H1 (cell line): ENCODE measurements at regions not wholly inside any gene's neighbourhood (a gene's known extent, or its start where the extent isn't known, plus 50 kb on each side); places are given as distances from the start of the nearest gene placed in this dataset.

ENCODE experiments used
- CTCF ChIA-PET: fragments of 300-600 bp; sonication (Branson Sonifier 250); formaldehyde crosslinking; loops from one replicate; lab custom pipeline; 2021; ENCODE audit not compliant: partially characterized antibody; lab: Charles Lee
- POLR2A ChIA-PET: fragments of 300-600 bp; sonication (Branson Sonifier 250); formaldehyde crosslinking; loops from one replicate; lab custom pipeline; 2021; ENCODE audit warnings: inconsistent platforms; ENCODE audit not compliant: partially characterized antibody; lab: Charles Lee
- DNase-seq, 2 experiments: peaks; one replicate each; pipeline versions ENCODE4 v3.0.0 to v3.0.0-alpha.2; 2010 to 2022; ENCODE audit warnings: low spot score in 2 of 2, low read depth in 1 of 2, mixed read lengths in 1 of 2
- FAIRE-seq: peaks from 2 replicates; lab custom pipeline; 2011; peaks lifted over from hg19 to GRCh38; lab: Jason Lieb, UNC
- H2AFZ ChIP-seq: 2 replicates; pipeline ENCODE4 v1.8.1; 2012; ENCODE audit warnings: low read length, inconsistent platforms
- H2AK5ac ChIP-seq: 2 replicates; pipeline ENCODE4 v1.6.1; 2013; ENCODE audit warnings: low read depth, low read length
- H2BK120ac ChIP-seq: replicated peaks from 2 replicates; pipeline ENCODE3; 2013; ENCODE audit warnings: low read depth, low read length, inconsistent platforms
- H2BK12ac ChIP-seq: 2 replicates; pipeline ENCODE4 v1.6.1; 2013; ENCODE audit warnings: low read depth, low read length
- H2BK15ac ChIP-seq: 2 replicates; pipeline ENCODE4 v1.6.1; 2013; ENCODE audit warnings: low read length
- H2BK20ac ChIP-seq: 2 replicates; pipeline ENCODE4 v1.6.1; 2013; ENCODE audit warnings: low read length
- H2BK5ac ChIP-seq: 2 replicates; pipeline ENCODE4 v1.6.1; 2013; ENCODE audit warnings: low read depth, low read length
- H3K14ac ChIP-seq: 2 replicates; pipeline ENCODE4 v1.6.1; 2013; ENCODE audit warnings: inconsistent platforms; ENCODE audit not compliant: insufficient read length
- H3K18ac ChIP-seq: 2 replicates; pipeline ENCODE4 v1.6.1; 2013; ENCODE audit warnings: low read length; ENCODE audit errors: extremely low read depth
- H3K23ac ChIP-seq: 2 replicates; pipeline ENCODE4 v1.6.1; 2013; ENCODE audit warnings: inconsistent platforms; ENCODE audit not compliant: insufficient read length
- H3K23me2 ChIP-seq: 2 replicates; pipeline ENCODE4 v1.6.1; 2013; ENCODE audit warnings: low read depth, low read length
- H3K27ac ChIP-seq: 2 replicates; pipeline ENCODE4 v1.6.1; 2011; ENCODE audit warnings: low read depth, low read length, inconsistent platforms
- H3K27me3 ChIP-seq, 4 experiments: replicated peaks in 1 of 4; 1 replicate in 1 of 4; 2 replicates in 3 of 4; pipeline versions ENCODE4 v1.6.1 to v1.8.1; 2011 to 2013; ENCODE audit warnings: low read length in 3 of 4, mild to moderate bottlenecking in 3 of 4, inconsistent platforms in 2 of 4, mixed read lengths in 2 of 4, moderate library complexity in 1 of 4; ENCODE audit not compliant: control insufficient read depth in 3 of 4, insufficient read depth in 3 of 4; ENCODE audit errors: extremely low read depth in 1 of 4
- H3K36me3 ChIP-seq, 4 experiments: 2 replicates each; pipeline versions ENCODE4 v1.6.1 to v1.8.1; 2011 to 2013; ENCODE audit warnings: mild to moderate bottlenecking in 4 of 4, low read length in 3 of 4, moderate library complexity in 2 of 4, control low read depth in 1 of 4, inconsistent platforms in 1 of 4; ENCODE audit not compliant: insufficient read depth in 4 of 4, control insufficient read depth in 2 of 4
- H3K4ac ChIP-seq: replicated peaks from 2 replicates; pipeline ENCODE3; 2013; ENCODE audit warnings: low read length, low read depth, mixed read lengths, inconsistent platforms; ENCODE audit not compliant: insufficient read length
- H3K4me1 ChIP-seq, 4 experiments: replicated peaks in 1 of 4; 1 replicate in 1 of 4; 2 replicates in 3 of 4; pipeline versions ENCODE4 v1.6.1 to v1.8.1; 2011 to 2013; ENCODE audit warnings: low read length in 3 of 4, inconsistent platforms in 2 of 4, mixed read lengths in 1 of 4; ENCODE audit not compliant: insufficient read depth in 4 of 4, control insufficient read depth in 3 of 4
- H3K4me2 ChIP-seq, 2 experiments: 2 replicates each; pipeline versions ENCODE4 v1.6.1 to v1.8.1; 2011 to 2013; ENCODE audit warnings: low read depth in 2 of 2, low read length in 2 of 2, control low read depth in 1 of 2, inconsistent platforms in 1 of 2, mild to moderate bottlenecking in 1 of 2; ENCODE audit not compliant: insufficient read depth in 1 of 2
- H3K4me3 ChIP-seq, 4 experiments: fragments of 200-600, 300-600 bp in 1 of 4; sonication (generic), shearing (Covaris generic), sonication (Bioruptor Twin) in 1 of 4; 2 replicates each; pipeline versions ENCODE4 v1.5.1 to v1.8.1; 2011 to 2016; ENCODE audit warnings: low read length in 4 of 4, low read depth in 3 of 4, control low read depth in 2 of 4, inconsistent platforms in 2 of 4, mild to moderate bottlenecking in 2 of 4, mixed read lengths in 1 of 4, moderate library complexity in 1 of 4; ENCODE audit not compliant: insufficient read depth in 2 of 4; ENCODE audit errors: extremely low read depth in 1 of 4
- H3K56ac ChIP-seq: replicated peaks from 2 replicates; pipeline ENCODE3; 2013; ENCODE audit warnings: low read depth, mild to moderate bottlenecking, mixed read lengths, low read length, inconsistent platforms; ENCODE audit not compliant: insufficient read length
- H3K79me1 ChIP-seq: 2 replicates; pipeline ENCODE4 v1.6.1; 2013; ENCODE audit warnings: low read depth, low read length, control low read depth
- H3K79me2 ChIP-seq, 2 experiments: 2 replicates each; pipeline versions ENCODE4 v1.6.1 to v1.8.1; 2012 to 2013; ENCODE audit warnings: low read length in 2 of 2, mild to moderate bottlenecking in 2 of 2, inconsistent platforms in 1 of 2; ENCODE audit not compliant: insufficient read depth in 2 of 2, control insufficient read depth in 1 of 2
- H3K9ac ChIP-seq, 4 experiments: replicated peaks in 1 of 4; 1 replicate in 1 of 4; 2 replicates in 3 of 4; pipeline versions ENCODE4 v1.6.1 to v1.8.1; 2011 to 2013; ENCODE audit warnings: low read depth in 3 of 4, low read length in 3 of 4, control low read depth in 2 of 4, mild to moderate bottlenecking in 2 of 4, moderate library complexity in 2 of 4, inconsistent platforms in 1 of 4; ENCODE audit errors: extremely low read depth in 1 of 4
- H3K9me3 ChIP-seq, 2 experiments: 2 replicates each; pipeline versions ENCODE4 v1.6.1 to v1.8.1; 2012 to 2013; ENCODE audit warnings: mild to moderate bottlenecking in 2 of 2, moderate library complexity in 2 of 2, control low read depth in 1 of 2, inconsistent platforms in 1 of 2, low read depth in 1 of 2, low read length in 1 of 2, mixed read lengths in 1 of 2; ENCODE audit not compliant: insufficient read depth in 2 of 2
- H4K20me1 ChIP-seq, 2 experiments: replicated peaks in 1 of 2; 2 replicates each; pipeline versions ENCODE3 to v1.8.1; 2011 to 2013; ENCODE audit warnings: inconsistent platforms in 2 of 2, low read length in 2 of 2, mild to moderate bottlenecking in 1 of 2; ENCODE audit not compliant: insufficient read depth in 2 of 2, control insufficient read depth in 1 of 2
- H4K5ac ChIP-seq: 2 replicates; pipeline ENCODE4 v1.6.1; 2013; ENCODE audit warnings: low read length, low read depth, mixed read lengths, inconsistent platforms; ENCODE audit not compliant: insufficient read length
- H4K8ac ChIP-seq: 2 replicates; pipeline ENCODE4 v1.8.0; 2013; ENCODE audit warnings: mild to moderate bottlenecking, moderate library complexity, low read length, inconsistent platforms; ENCODE audit not compliant: insufficient read depth; ENCODE audit errors: extremely low read depth
- H4K91ac ChIP-seq: replicated peaks from 2 replicates; pipeline ENCODE3; 2013; ENCODE audit warnings: low read length, mixed read lengths, inconsistent platforms; ENCODE audit not compliant: insufficient read length
- ASH2L ChIP-seq: fragments of 200-600, 300-600 bp; sonication (generic); IDR thresholded peaks from one replicate; pipeline ENCODE4 v1.7.1; 2017; ENCODE audit warnings: low read length
- POLR2A ChIP-seq, 2 experiments: IDR thresholded peaks; 1 replicate in 1 of 2; 2 replicates in 1 of 2; pipeline ENCODE4 v1.6.1; 2011; ENCODE audit warnings: low read depth in 2 of 2, low read length in 2 of 2, mild to moderate bottlenecking in 2 of 2; ENCODE audit errors: control extremely low read depth in 1 of 2
- TBP ChIP-seq: IDR thresholded peaks from 2 replicates; pipeline ENCODE4 v1.6.1; 2011; ENCODE audit warnings: low read depth, low read length, improper control_type of control experiment
- TEAD4 ChIP-seq: IDR thresholded peaks from 2 replicates; pipeline ENCODE4 v1.6.1; 2012; ENCODE audit warnings: low read depth, low read length, inconsistent platforms, mixed read lengths
- WGBS, 2 experiments: shearing (Covaris generic) in 1 of 2; methylation state at CpG; one replicate each; pipeline versions ENCODE4 v1.1.6 to v1.1.7; 2013 to 2015; ENCODE audit warnings: low lambda C conversion rate in 2 of 2, mixed read lengths in 2 of 2, inconsistent platforms in 1 of 2, low coverage in 1 of 2, missing lambda C conversion rate in 1 of 2; ENCODE audit not compliant: insufficient replicate concordance in 2 of 2, insufficient coverage in 1 of 2, insufficient read length in 1 of 2; ENCODE audit errors: extremely low coverage in 1 of 2, missing lambda C conversion rate in 1 of 2; 5-methylcytosine and 5-hydroxymethylcytosine counted together
- TF ChIP-seq, protein P1 (sequence below): IDR thresholded peaks from 2 replicates; pipeline ENCODE4 v1.6.1; 2011; ENCODE audit warnings: low read depth, mild to moderate bottlenecking, low read length; ENCODE audit not compliant: insufficient read depth

GRCh38 chr4:151992332-151993154 lies 231.7 kb upstream of the GATB start:
- Histone ChIP-seq H3K79me2 (no peaks in the 10 kb centered on the region), H3K4ac (no peak overlapping the region), H3K4me2 (peak overlapping the region; percentile 29 to 43; a peak in 3 of 4 replicates), H4K91ac (no peak overlapping the region), H3K56ac (no peak overlapping the region), H4K5ac (no peak overlapping the region), H3K23me2 (no peaks in the 10 kb centered on the region), H2AK5ac (no peak overlapping the region), H3K9me3 (0 out of 4 replicates have a peak, but pooled peaks cover 0 to 2% of the 10 kb centered on the region in 2 experiments), H2BK12ac (no peak overlapping the region), H2BK5ac (no peak overlapping the region), H3K36me3 (no peaks in the 10 kb centered on the region), H3K4me1 (peaks cover 0 to 17% (median 6%) of the 10 kb centered on the region in 4 experiments; a peak in 3 of 7 replicates), H3K4me3 (peak overlapping the region in 1 of 4 experiments; percentile 30; a peak in 1 of 8 replicates), H3K18ac (no peak overlapping the region), H3K23ac (no peak overlapping the region), H2BK15ac (no peak overlapping the region), H4K8ac (no peak overlapping the region), H3K9ac (no peak overlapping the region), H2BK120ac (no peak overlapping the region), H4K20me1 (no peaks in the 10 kb centered on the region), H3K14ac (no peak overlapping the region), H2AFZ (peak overlapping the region; percentile 56; the same call in 1 of the 2 replicates), H3K79me1 (no peaks in the 10 kb centered on the region), H2BK20ac (no peak overlapping the region), H3K27me3 (no peaks in the 10 kb centered on the region), H3K27ac (no peak overlapping the region)
- FAIRE-seq (peak; percentile 48), DNase-seq (no peak)
- CTCF ChIA-PET, result no interaction called here
- TF ChIP-seq ASH2L, result no peak
- TF ChIP-seq, protein P1, sequence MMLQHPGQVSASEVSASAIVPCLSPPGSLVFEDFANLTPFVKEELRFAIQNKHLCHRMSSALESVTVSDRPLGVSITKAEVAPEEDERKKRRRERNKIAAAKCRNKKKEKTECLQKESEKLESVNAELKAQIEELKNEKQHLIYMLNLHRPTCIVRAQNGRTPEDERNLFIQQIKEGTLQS, result no peak
- TF ChIP-seq POLR2A (IDR thresholded peaks at IDR 0.05; ENCODE audit: control extremely low read depth in 1 of 2, low read depth in 2 of 2, low read length in 2 of 2), result no peak
- TF ChIP-seq TBP, result no peak
- 0 out of 2 replicates have a peak, but pooled peaks have one; percentile 10 for TF ChIP-seq TEAD4
- POLR2A ChIA-PET, result interaction anchor here (0.8 kb wide), 1 partner anchor 54 kb away, joined by 3 read pairs; no protein-coding TSS in a partner anchor
- WGBS, 2 experiments, result 66% methylated on average over 5 of the region's 5 CpGs; no CpG with 5 or more reads in 1 of the 2 experiments
